ENCODE measurements at regions not wholly inside any gene's neighbourhood (a gene's known extent, or its start where the extent isn't known, plus 50 kb on each side); places are given as distances from the start of the nearest gene placed in this dataset.

DNA sequence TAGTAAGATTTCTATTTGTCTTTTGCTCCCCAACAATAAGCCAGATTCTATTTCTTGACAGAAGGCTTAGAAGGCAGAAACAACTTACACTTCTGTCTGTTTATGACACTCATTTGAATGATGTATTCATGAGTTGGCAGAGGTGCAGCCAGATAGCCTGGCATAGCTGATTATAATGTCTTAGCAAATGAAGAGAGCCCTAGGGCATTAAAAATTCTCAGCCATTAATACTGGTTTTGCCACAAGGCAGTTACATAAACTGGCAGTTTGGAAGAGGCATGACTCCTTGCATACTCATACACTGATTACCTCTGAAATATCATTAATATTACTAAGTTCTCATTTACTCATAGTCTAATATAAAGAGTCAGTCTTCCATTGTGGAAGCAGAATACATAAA lies 728.5 kb upstream of the NDST4 start:
- in situ Hi-C loops (cut with HindIII; ENCODE audit: low sequenced_read_pairs): no loop called here
- DNase-seq (ENCODE audit: low read depth): no peak
- TF ChIP-seq, protein P1, sequence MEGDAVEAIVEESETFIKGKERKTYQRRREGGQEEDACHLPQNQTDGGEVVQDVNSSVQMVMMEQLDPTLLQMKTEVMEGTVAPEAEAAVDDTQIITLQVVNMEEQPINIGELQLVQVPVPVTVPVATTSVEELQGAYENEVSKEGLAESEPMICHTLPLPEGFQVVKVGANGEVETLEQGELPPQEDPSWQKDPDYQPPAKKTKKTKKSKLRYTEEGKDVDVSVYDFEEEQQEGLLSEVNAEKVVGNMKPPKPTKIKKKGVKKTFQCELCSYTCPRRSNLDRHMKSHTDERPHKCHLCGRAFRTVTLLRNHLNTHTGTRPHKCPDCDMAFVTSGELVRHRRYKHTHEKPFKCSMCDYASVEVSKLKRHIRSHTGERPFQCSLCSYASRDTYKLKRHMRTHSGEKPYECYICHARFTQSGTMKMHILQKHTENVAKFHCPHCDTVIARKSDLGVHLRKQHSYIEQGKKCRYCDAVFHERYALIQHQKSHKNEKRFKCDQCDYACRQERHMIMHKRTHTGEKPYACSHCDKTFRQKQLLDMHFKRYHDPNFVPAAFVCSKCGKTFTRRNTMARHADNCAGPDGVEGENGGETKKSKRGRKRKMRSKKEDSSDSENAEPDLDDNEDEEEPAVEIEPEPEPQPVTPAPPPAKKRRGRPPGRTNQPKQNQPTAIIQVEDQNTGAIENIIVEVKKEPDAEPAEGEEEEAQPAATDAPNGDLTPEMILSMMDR (IDR thresholded peaks at IDR 0.05; ENCODE audit: low read depth, low read length, missing control alignments): no peak
- H3K4me3 ChIP-seq (ENCODE audit: low read depth, low read length): no peak overlapping the region

DNA sequence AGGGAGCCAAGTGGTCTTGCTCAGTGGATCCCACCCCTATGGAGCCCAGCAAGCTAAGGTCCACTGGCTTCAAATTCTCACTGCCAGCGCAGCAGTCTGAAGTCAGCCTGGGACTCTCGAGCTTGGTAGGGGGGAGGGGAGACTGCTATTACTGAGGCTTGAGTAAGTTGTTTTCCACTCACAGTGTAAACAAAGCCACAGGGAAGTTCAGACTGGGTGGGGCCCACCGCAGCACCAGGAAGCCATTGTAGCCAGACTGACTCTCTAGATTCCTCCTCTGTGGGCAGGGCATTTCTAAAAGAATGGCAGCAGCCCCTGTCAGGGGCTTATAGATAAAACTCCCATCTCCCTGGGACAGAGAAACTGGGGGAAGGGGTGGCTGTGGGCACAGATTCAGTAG lies 721.0 kb upstream of the NDST4 start:
- TF ChIP-seq, protein P1 (IDR thresholded peaks at IDR 0.05; ENCODE audit: low read depth, low read length, missing control alignments): no peak
- DNase-seq (ENCODE audit: low read depth): no peak
- no peak overlapping the region for H3K4me3 ChIP-seq (ENCODE audit: low read depth, low read length)
- in situ Hi-C loops (cut with HindIII; ENCODE audit: low sequenced_read_pairs): no loop called here

DNA sequence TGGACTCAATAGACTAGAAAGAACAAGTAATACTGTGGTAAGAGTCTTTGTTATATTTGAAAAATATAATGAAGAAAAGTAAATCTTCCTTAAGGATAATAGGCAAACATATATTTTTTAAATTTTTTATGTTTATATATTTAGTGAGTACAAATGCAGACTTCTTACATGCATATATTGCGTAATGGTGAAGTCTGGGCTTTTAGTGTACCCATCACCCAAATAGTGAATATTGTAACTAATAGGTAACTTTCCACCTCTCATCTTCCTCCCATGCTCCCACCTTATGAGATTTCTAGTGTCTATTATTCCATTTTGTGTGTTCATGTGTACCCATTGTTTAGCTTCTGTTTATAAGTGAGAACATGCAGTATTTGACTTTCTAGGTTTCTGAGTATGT lies 711.2 kb upstream of the NDST4 start:
- H3K4me3 ChIP-seq (ENCODE audit: low read depth, low read length): no peak overlapping the region
- TF ChIP-seq, protein P1 (IDR thresholded peaks at IDR 0.05; ENCODE audit: low read depth, low read length, missing control alignments): no peak
- no peak for DNase-seq (ENCODE audit: low read depth)
- in situ Hi-C loops (cut with HindIII; ENCODE audit: low sequenced_read_pairs): no loop called here

DNA sequence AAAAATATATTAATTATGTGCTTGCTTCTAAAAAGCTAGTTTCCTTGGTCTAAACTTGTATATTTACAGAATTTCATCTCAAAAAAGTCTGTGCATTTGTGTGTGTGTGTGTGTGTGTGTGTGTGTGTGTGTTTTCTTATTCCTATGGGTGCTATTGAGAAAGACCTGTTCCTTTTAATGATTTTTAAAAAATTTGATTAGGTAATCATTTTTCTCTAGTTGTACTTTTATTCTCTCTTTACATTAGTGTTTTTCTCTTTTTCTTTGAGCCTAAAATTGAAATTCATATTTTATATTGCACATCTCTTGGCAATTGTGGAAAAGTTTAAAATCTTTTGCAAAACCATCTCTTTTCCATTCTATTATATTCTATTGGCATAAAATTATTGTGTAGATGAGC lies 690.4 kb upstream of the NDST4 start:
- in situ Hi-C loops (cut with HindIII; ENCODE audit: low sequenced_read_pairs): no loop called here
- TF ChIP-seq, protein P1 (IDR thresholded peaks at IDR 0.05; ENCODE audit: low read depth, low read length, missing control alignments): no peak
- DNase-seq (ENCODE audit: low read depth): no peak
- no peak overlapping the region for H3K4me3 ChIP-seq (ENCODE audit: low read depth, low read length)

DNA sequence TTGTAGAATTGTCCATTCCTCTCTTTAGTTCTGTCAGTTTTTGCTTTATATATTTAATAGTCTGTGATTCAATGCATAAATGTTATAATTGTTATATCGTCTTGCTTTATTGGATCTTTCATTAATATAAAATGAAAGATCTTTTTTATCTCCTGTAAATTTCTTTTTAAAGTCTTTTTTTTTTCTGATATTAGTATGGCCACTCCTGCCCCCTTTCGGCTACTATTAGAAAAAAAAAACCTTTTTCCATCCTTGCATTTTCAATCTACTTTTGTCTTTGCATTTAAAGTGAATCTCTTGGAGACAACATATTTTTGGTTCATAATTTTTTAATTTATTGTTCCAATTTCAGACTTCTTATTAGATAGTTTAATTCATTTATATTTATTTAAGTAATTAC lies 677.4 kb upstream of the NDST4 start:
- TF ChIP-seq, protein P1 (IDR thresholded peaks at IDR 0.05; ENCODE audit: low read depth, low read length, missing control alignments): no peak
- in situ Hi-C loops (cut with HindIII; ENCODE audit: low sequenced_read_pairs): no loop called here
- no peak overlapping the region for H3K4me3 ChIP-seq (ENCODE audit: low read depth, low read length)
- no peak for DNase-seq (ENCODE audit: low read depth)

DNA sequence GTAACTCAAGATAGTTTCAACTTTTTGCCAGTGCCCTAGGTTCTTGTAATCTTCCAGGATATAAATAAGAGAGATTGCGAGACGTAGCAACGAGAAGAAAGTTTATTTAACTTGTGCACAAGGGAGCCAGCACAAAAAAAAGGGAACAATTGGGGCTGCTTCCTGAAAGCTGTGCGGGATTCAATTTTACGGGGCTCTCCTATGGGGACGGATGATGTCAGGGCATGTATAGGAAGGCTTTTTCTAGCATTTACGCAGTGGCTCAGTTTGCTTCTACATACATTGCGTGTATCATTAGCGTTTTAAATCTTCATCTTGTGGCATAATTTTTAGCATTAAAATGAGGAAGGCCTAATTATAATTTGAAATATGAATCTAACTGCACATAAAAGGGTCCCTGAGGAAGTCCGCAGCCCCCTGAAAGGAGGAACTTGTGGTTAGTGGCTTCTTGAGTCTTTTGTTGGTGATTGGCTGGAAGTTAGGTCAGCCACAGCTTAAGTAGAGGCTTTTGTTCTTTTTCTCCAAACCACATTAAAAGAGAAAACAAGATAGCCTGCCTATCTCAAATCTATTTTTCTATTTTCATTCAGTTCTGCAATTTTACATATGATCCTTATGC lies 668.2 kb upstream of the NDST4 start:
- TF ChIP-seq, protein P1 (IDR thresholded peaks at IDR 0.05; ENCODE audit: low read depth, low read length, missing control alignments): no peak
- no peak for DNase-seq (ENCODE audit: low read depth)
- in situ Hi-C loops (cut with HindIII; ENCODE audit: low sequenced_read_pairs): no loop called here
- H3K4me3 ChIP-seq (ENCODE audit: low read depth, low read length): no peak overlapping the region
